MM.1S (cell line): ENCODE measurements at regions not wholly inside any gene's neighbourhood (a gene's known extent, or its start where the extent isn't known, plus 50 kb on each side); places are given as distances from the start of the nearest gene placed in this dataset.

Source experiments
- DNase-seq: peaks from one replicate; pipeline ENCODE4 v3.0.0-alpha.2; 2015
- H2AFZ ChIP-seq: fragments of 300-600 bp; sonication (generic); 2 replicates; pipeline ENCODE4 v1.6.0; 2016; ENCODE audit warnings: antibody characterized with exemption, low read length
- H3F3A ChIP-seq: fragments of 300-600 bp; sonication (generic); 2 replicates; pipeline ENCODE4 v1.6.1; 2016; ENCODE audit warnings: mild to moderate bottlenecking, antibody characterized with exemption, low read length, moderate library complexity, mixed read lengths; ENCODE audit not compliant: insufficient read depth
- H3K27ac ChIP-seq: fragments of 300-600 bp; sonication (generic); 2 replicates; pipeline ENCODE4 v1.5.1; 2016; ENCODE audit warnings: mild to moderate bottlenecking, low read length
- H3K27me3 ChIP-seq: fragments of 300-600 bp; sonication (generic); replicated peaks from 2 replicates; pipeline ENCODE4 v1.6.0; 2016; ENCODE audit warnings: low read length; ENCODE audit not compliant: insufficient read depth
- H3K36me3 ChIP-seq: fragments of 300-600 bp; sonication (generic); replicated peaks from 2 replicates; pipeline ENCODE4 v1.6.1; 2016; ENCODE audit warnings: mild to moderate bottlenecking, low read length, mixed read lengths; ENCODE audit not compliant: insufficient read depth
- H3K4me1 ChIP-seq: fragments of 300-600 bp; sonication (generic); 2 replicates; pipeline ENCODE4 v1.6.1; 2016; ENCODE audit warnings: low read length, mixed read lengths
- H3K4me2 ChIP-seq: fragments of 300-600 bp; sonication (generic); 2 replicates; pipeline ENCODE4 v1.6.0; 2016; ENCODE audit warnings: low read depth, low read length
- H3K4me3 ChIP-seq: fragments of 300-600 bp; sonication (generic); 2 replicates; pipeline ENCODE4 v1.5.1; 2016; ENCODE audit warnings: low read length, mixed read lengths
- H3K79me2 ChIP-seq: fragments of 300-600 bp; sonication (generic); 2 replicates; pipeline ENCODE4 v1.6.1; 2016; ENCODE audit warnings: mixed run types, low read length, mixed read lengths
- H3K9ac ChIP-seq: fragments of 300-600 bp; sonication (generic); 2 replicates; pipeline ENCODE4 v1.6.1; 2016; ENCODE audit warnings: low read length, mixed read lengths
- H3K9me2 ChIP-seq: fragments of 300-600 bp; sonication (generic); replicated peaks from 2 replicates; pipeline ENCODE4 v1.6.1; 2016; ENCODE audit warnings: mild to moderate bottlenecking, low read length, mixed read lengths; ENCODE audit not compliant: insufficient read depth
- H3K9me3 ChIP-seq: fragments of 300-600 bp; sonication (generic); replicated peaks from 2 replicates; pipeline ENCODE4 v1.6.1; 2016; ENCODE audit warnings: mild to moderate bottlenecking, low read length, mixed read lengths; ENCODE audit not compliant: insufficient read depth
- H4K20me1 ChIP-seq: fragments of 300-600 bp; sonication (generic); 2 replicates; pipeline ENCODE4 v1.6.1; 2016; ENCODE audit warnings: mild to moderate bottlenecking, low read length, moderate library complexity, mixed read lengths; ENCODE audit not compliant: insufficient read depth
- CTCF ChIP-seq: fragments of 300-600 bp; sonication (generic); IDR thresholded peaks from 2 replicates; pipeline ENCODE4 v1.5.1; 2016; ENCODE audit warnings: antibody characterized with exemption, low read length, mixed read lengths
- EZH2 ChIP-seq: fragments of 300-600 bp; sonication (generic); optimal IDR thresholded peaks from 2 replicates; pipeline ENCODE3; 2017; ENCODE audit warnings: low read depth, mild to moderate bottlenecking, antibody characterized with exemption, low read length, mixed read lengths
- EZH2phosphoT487 ChIP-seq: fragments of 300-600 bp; sonication (generic); IDR thresholded peaks from 2 replicates; pipeline ENCODE4 v1.6.1; 2018; ENCODE audit warnings: antibody characterized with exemption, low read length

GRCh38 chr1:199857516-199857915 lies 170.0 kb upstream of the NR5A2 start:
- H2AFZ ChIP-seq: no peak overlapping the region
- H3K36me3 ChIP-seq: no peaks in the 10 kb centered on the region
- H4K20me1 ChIP-seq: no peaks in the 10 kb centered on the region
- no peaks in the 10 kb centered on the region for H3K9me2 ChIP-seq
- H3F3A ChIP-seq: no peaks in the 10 kb centered on the region
- no peak overlapping the region for H3K9ac ChIP-seq
- H3K27ac ChIP-seq: no peak overlapping the region
- DNase-seq: no peak
- no peaks in the 10 kb centered on the region for H3K27me3 ChIP-seq
- H3K4me2 ChIP-seq: no peak overlapping the region
- H3K4me1 ChIP-seq: no peaks in the 10 kb centered on the region
- H3K79me2 ChIP-seq: no peaks in the 10 kb centered on the region
- TF ChIP-seq EZH2: no peak
- no peak for TF ChIP-seq EZH2phosphoT487
- no peak for TF ChIP-seq CTCF
- H3K4me3 ChIP-seq: no peak overlapping the region
- no peaks in the 10 kb centered on the region for H3K9me3 ChIP-seq

GRCh38 chr1:199858171-199858570 lies 169.3 kb upstream of the NR5A2 start:
- no peaks in the 10 kb centered on the region for H3K4me1 ChIP-seq
- H3K4me2 ChIP-seq: no peak overlapping the region
- no peak for TF ChIP-seq EZH2
- no peaks in the 10 kb centered on the region for H3K79me2 ChIP-seq
- no peak overlapping the region for H2AFZ ChIP-seq
- no peak overlapping the region for H3K9ac ChIP-seq
- H3K27ac ChIP-seq: no peak overlapping the region
- H3K9me3 ChIP-seq: no peaks in the 10 kb centered on the region
- no peaks in the 10 kb centered on the region for H3K9me2 ChIP-seq
- H3K4me3 ChIP-seq: no peak overlapping the region
- no peak for DNase-seq
- H3K27me3 ChIP-seq: no peaks in the 10 kb centered on the region
- no peaks in the 10 kb centered on the region for H4K20me1 ChIP-seq
- no peaks in the 10 kb centered on the region for H3K36me3 ChIP-seq
- no peaks in the 10 kb centered on the region for H3F3A ChIP-seq

- Histone ChIP-seq H3K27ac (no peak overlapping the region), H3K79me2 (no peaks in the 10 kb centered on the region), H3K4me2 (no peak overlapping the region), H3K9me2 (no peaks in the 10 kb centered on the region), H3K4me1 (no peaks in the 10 kb centered on the region), H2AFZ (no peak overlapping the region), H3K9ac (no peak overlapping the region), H3F3A (no peaks in the 10 kb centered on the region), H3K9me3 (no peaks in the 10 kb centered on the region), H4K20me1 (no peaks in the 10 kb centered on the region), H3K4me3 (no peak overlapping the region), H3K36me3 (no peaks in the 10 kb centered on the region), H3K27me3 (no peaks in the 10 kb centered on the region)
- TF ChIP-seq EZH2phosphoT487: no peak
- TF ChIP-seq CTCF: no peak
- no peak for TF ChIP-seq EZH2
- DNase-seq: no peak
Observed at GRCh38 chr1:199858856-199859255, 168.7 kb upstream of the NR5A2 start.

GRCh38 chr1:199859491-199859933 lies 168.0 kb upstream of the NR5A2 start:
- H3K4me1 ChIP-seq: no peaks in the 10 kb centered on the region
- TF ChIP-seq EZH2phosphoT487 (no peak), EZH2 (no peak), CTCF (no peak)
- no peaks in the 10 kb centered on the region for H3K27me3 ChIP-seq
- no peak overlapping the region for H2AFZ ChIP-seq
- H3K36me3 ChIP-seq: no peaks in the 10 kb centered on the region
- no peaks in the 10 kb centered on the region for H3K79me2 ChIP-seq
- H3K9me3 ChIP-seq: no peaks in the 10 kb centered on the region
- DNase-seq: no peak
- no peaks in the 10 kb centered on the region for H3K9me2 ChIP-seq
- H3F3A ChIP-seq: no peaks in the 10 kb centered on the region
- H4K20me1 ChIP-seq: no peaks in the 10 kb centered on the region
- no peak overlapping the region for H3K27ac ChIP-seq
- no peak overlapping the region for H3K9ac ChIP-seq
- H3K4me3 ChIP-seq: no peak overlapping the region
- H3K4me2 ChIP-seq: no peak overlapping the region
